DND-41 (cell line): ENCODE measurements at regions not wholly inside any gene's neighbourhood (a gene's known extent, or its start where the extent isn't known, plus 50 kb on each side); places are given as distances from the start of the nearest gene placed in this dataset.

Source experiments
- ATAC-seq: fragments of 200-7000 bp; cut with Tn5 transposase; 3 replicates; pipeline ENCODE4 v1.9.1; 2021; ENCODE audit warnings: low read depth; ENCODE audit not compliant: insufficient read depth
- DNase-seq: peaks from one replicate; pipeline ENCODE4 v3.0.0-alpha.2; 2020
- H2AFZ ChIP-seq: 2 replicates; pipeline ENCODE4 v1.6.0; 2012; ENCODE audit warnings: low read depth, low read length
- H3K27ac ChIP-seq: 2 replicates; pipeline ENCODE4 v1.5.1; 2012; ENCODE audit warnings: low read length, inconsistent platforms
- H3K27me3 ChIP-seq: fragments of 200-600 bp; sonication (generic); 2 replicates; pipeline ENCODE4 v1.6.0; 2012; ENCODE audit warnings: low read length, mild to moderate bottlenecking, inconsistent platforms; ENCODE audit not compliant: insufficient read depth, poor library complexity
- H3K36me3 ChIP-seq: 2 replicates; pipeline ENCODE4 v1.5.1; 2012; ENCODE audit warnings: low read length, inconsistent platforms; ENCODE audit not compliant: insufficient read depth
- H3K4me1 ChIP-seq: 2 replicates; pipeline ENCODE4 v1.5.1; 2012; ENCODE audit warnings: mild to moderate bottlenecking, low read length; ENCODE audit not compliant: insufficient read depth
- H3K4me2 ChIP-seq: 2 replicates; pipeline ENCODE4 v1.6.0; 2012; ENCODE audit warnings: mild to moderate bottlenecking, moderate library complexity, low read length, inconsistent platforms; ENCODE audit not compliant: insufficient read depth
- H3K4me3 ChIP-seq, 2 experiments: fragments of 200-600 bp in 1 of 2; shearing (Covaris generic) in 1 of 2; 2 replicates each; pipeline ENCODE4 v1.5.1; 2012 to 2016; ENCODE audit warnings: inconsistent platforms in 2 of 2, low read length in 2 of 2, mild to moderate bottlenecking in 2 of 2, low read depth in 1 of 2, moderate library complexity in 1 of 2
- H3K79me2 ChIP-seq: 2 replicates; pipeline ENCODE4 v1.6.0; 2012; ENCODE audit warnings: low read length, inconsistent platforms; ENCODE audit not compliant: insufficient read depth
- H3K9ac ChIP-seq: 2 replicates; pipeline ENCODE4 v1.6.0; 2012; ENCODE audit warnings: low read depth, mild to moderate bottlenecking, inconsistent platforms, low read length, moderate library complexity
- H3K9me3 ChIP-seq: 2 replicates; pipeline ENCODE4 v1.5.1; 2012; ENCODE audit warnings: low read length, moderate library complexity, mild to moderate bottlenecking, inconsistent platforms; ENCODE audit not compliant: insufficient read depth, severe bottlenecking
- H4K20me1 ChIP-seq: 2 replicates; pipeline ENCODE4 v1.6.0; 2012; ENCODE audit warnings: low read length; ENCODE audit not compliant: insufficient read depth
- CTCF ChIP-seq: IDR thresholded peaks from 2 replicates; pipeline ENCODE4 v1.5.1; 2012; ENCODE audit warnings: borderline replicate concordance, low read length, moderate library complexity, mild to moderate bottlenecking; ENCODE audit not compliant: poor library complexity, severe bottlenecking; ENCODE audit errors: extremely low read depth
- EZH2 ChIP-seq: IDR thresholded peaks from 3 replicates; pipeline ENCODE4 v1.6.1; 2012; ENCODE audit warnings: borderline replicate concordance, low read depth, mild to moderate bottlenecking, moderate library complexity, low read length, inconsistent platforms; ENCODE audit not compliant: severe bottlenecking

- ATAC-seq: no peak
- no peaks in the 10 kb centered on the region for H3K27me3 ChIP-seq
- no peak for TF ChIP-seq EZH2
- no peak for TF ChIP-seq CTCF
- H3K27ac ChIP-seq: no peak overlapping the region
- no peak overlapping the region for H3K4me2 ChIP-seq
- no peak for DNase-seq
- no peaks in the 10 kb centered on the region for H3K79me2 ChIP-seq
- no peak overlapping the region for H3K4me3 ChIP-seq
- H4K20me1 ChIP-seq: no peaks in the 10 kb centered on the region
- H3K9ac ChIP-seq: no peak overlapping the region
- H3K4me1 ChIP-seq: no peaks in the 10 kb centered on the region
- H3K9me3 ChIP-seq: no peaks in the 10 kb centered on the region
- H2AFZ ChIP-seq: no peak overlapping the region
- no peaks in the 10 kb centered on the region for H3K36me3 ChIP-seq
Measured at GRCh38 chr4:138798404-138798803, 217.2 kb upstream of the NOCT start.

- H3K36me3 ChIP-seq: no peaks in the 10 kb centered on the region
- H2AFZ ChIP-seq: no peak overlapping the region
- H3K27ac ChIP-seq: no peak overlapping the region
- H3K9ac ChIP-seq: no peak overlapping the region
- no peaks in the 10 kb centered on the region for H3K9me3 ChIP-seq
- DNase-seq (no peak), ATAC-seq (no peak)
- no peaks in the 10 kb centered on the region for H3K79me2 ChIP-seq
- no peak overlapping the region for H3K4me3 ChIP-seq
- no peaks in the 10 kb centered on the region for H3K4me1 ChIP-seq
- H3K27me3 ChIP-seq: no peaks in the 10 kb centered on the region
- H4K20me1 ChIP-seq: no peaks in the 10 kb centered on the region
- TF ChIP-seq EZH2: no peak
- no peak for TF ChIP-seq CTCF
- H3K4me2 ChIP-seq: no peak overlapping the region
Measured at GRCh38 chr4:138797646-138798045, 217.9 kb upstream of the NOCT start.

- TF ChIP-seq EZH2: no peak
- no peak for TF ChIP-seq CTCF
- no peak overlapping the region for H3K4me2 ChIP-seq
- no peak overlapping the region for H2AFZ ChIP-seq
- H3K27ac ChIP-seq: no peak overlapping the region
- no peak overlapping the region for H3K4me3 ChIP-seq
- no peaks in the 10 kb centered on the region for H3K36me3 ChIP-seq
- no peaks in the 10 kb centered on the region for H3K27me3 ChIP-seq
- H4K20me1 ChIP-seq: no peaks in the 10 kb centered on the region
- no peaks in the 10 kb centered on the region for H3K4me1 ChIP-seq
- H3K9me3 ChIP-seq: no peaks in the 10 kb centered on the region
- no peak overlapping the region for H3K9ac ChIP-seq
- no peak for DNase-seq
- no peak for ATAC-seq
- H3K79me2 ChIP-seq: no peaks in the 10 kb centered on the region
Measured at GRCh38 chr4:138796761-138797160, 218.8 kb upstream of the NOCT start.

- no peak overlapping the region for H3K4me3 ChIP-seq
- H4K20me1 ChIP-seq: no peaks in the 10 kb centered on the region
- H3K79me2 ChIP-seq: no peaks in the 10 kb centered on the region
- H3K27me3 ChIP-seq: no peaks in the 10 kb centered on the region
- DNase-seq (no peak), ATAC-seq (no peak)
- TF ChIP-seq CTCF (no peak), EZH2 (no peak)
- H3K9ac ChIP-seq: no peak overlapping the region
- H2AFZ ChIP-seq: no peak overlapping the region
- no peaks in the 10 kb centered on the region for H3K4me1 ChIP-seq
- H3K27ac ChIP-seq: no peak overlapping the region
- H3K9me3 ChIP-seq: no peaks in the 10 kb centered on the region
- no peaks in the 10 kb centered on the region for H3K36me3 ChIP-seq
- no peak overlapping the region for H3K4me2 ChIP-seq
Measured at GRCh38 chr4:138790706-138791340, 224.8 kb upstream of the NOCT start.
